ENCODE measurements at regions not wholly inside any gene's neighbourhood (a gene's known extent, or its start where the extent isn't known, plus 50 kb on each side); places are given as distances from the start of the nearest gene placed in this dataset.
A peak's percentile ranks its signal among the peaks of the same experiment; 100 is the strongest.

GRCh38 chr3:59422312-59422711 is 372.5 kb upstream of the CFAP20DC start:
- ATAC-seq (replicated peaks; ENCODE audit: extremely low read depth, poor library complexity, severe bottlenecking) (no peak), DNase-seq (ENCODE audit: low spot score in 2 of 2) (no peak)
- H3K27me3 Mint-ChIP-seq, result no peaks in the 10 kb centered on the region
- peaks cover 38% of the 10 kb centered on the region for H3K4me1 Mint-ChIP-seq
- no peaks in the 10 kb centered on the region for H3K9me3 Mint-ChIP-seq
- H3K27ac Mint-ChIP-seq (ENCODE audit: low read depth), result no peak overlapping the region
- H3K36me3 Mint-ChIP-seq (ENCODE audit: insufficient read depth), result peaks cover 2% of the 10 kb centered on the region
- H3K4me3 Mint-ChIP-seq, result no peak overlapping the region

- H3K27ac Mint-ChIP-seq (ENCODE audit: low read depth), result no peak overlapping the region
- H3K4me1 Mint-ChIP-seq, result peaks cover 4% of the 10 kb centered on the region
- ATAC-seq (replicated peaks; ENCODE audit: extremely low read depth, poor library complexity, severe bottlenecking), result no peak
Measured at GRCh38 chr3:59418836-59419235, 369.0 kb upstream of the CFAP20DC start.

GRCh38 chr3:59412516-59412915 is 362.7 kb upstream of the CFAP20DC start:
- Mint-ChIP-seq H3K36me3 (ENCODE audit: insufficient read depth) (peaks cover 2% of the 10 kb centered on the region), H3K27ac (ENCODE audit: low read depth) (no peak overlapping the region), H3K4me3 (no peak overlapping the region), H3K9me3 (no peaks in the 10 kb centered on the region), H3K27me3 (no peaks in the 10 kb centered on the region), H3K4me1 (no peaks in the 10 kb centered on the region)
- DNase-seq (ENCODE audit: low spot score in 2 of 2) (no peak), ATAC-seq (replicated peaks; ENCODE audit: extremely low read depth, poor library complexity, severe bottlenecking) (no peak)

More at GRCh38 chr3:59418836-59419235, 369.0 kb upstream of the CFAP20DC start:
- DNase-seq (ENCODE audit: low spot score in 2 of 2), result no peak
- Mint-ChIP-seq H3K27me3 (no peaks in the 10 kb centered on the region), H3K9me3 (no peaks in the 10 kb centered on the region), H3K36me3 (ENCODE audit: insufficient read depth) (no peaks in the 10 kb centered on the region), H3K4me3 (no peak overlapping the region)

- H3K4me3 Mint-ChIP-seq, result no peak overlapping the region
- DNase-seq (ENCODE audit: low spot score in 2 of 2) (no peak), ATAC-seq (replicated peaks; ENCODE audit: extremely low read depth, poor library complexity, severe bottlenecking) (no peak)
- H3K27ac Mint-ChIP-seq (ENCODE audit: low read depth), result no peak overlapping the region
- peaks cover 8% of the 10 kb centered on the region for H3K4me1 Mint-ChIP-seq
- no peaks in the 10 kb centered on the region for H3K27me3 Mint-ChIP-seq
- no peaks in the 10 kb centered on the region for H3K9me3 Mint-ChIP-seq
- H3K36me3 Mint-ChIP-seq (ENCODE audit: insufficient read depth), result peaks cover 2% of the 10 kb centered on the region
Measured at GRCh38 chr3:59411694-59412093, 361.9 kb upstream of the CFAP20DC start.

- no peaks in the 10 kb centered on the region for H3K9me3 Mint-ChIP-seq
- DNase-seq (ENCODE audit: low spot score in 2 of 2) (no peak), ATAC-seq (replicated peaks; ENCODE audit: extremely low read depth, poor library complexity, severe bottlenecking) (no peak)
- H3K27me3 Mint-ChIP-seq, result no peaks in the 10 kb centered on the region
- no peak overlapping the region for H3K4me3 Mint-ChIP-seq
- H3K27ac Mint-ChIP-seq (ENCODE audit: low read depth), result no peak overlapping the region
- peaks cover 2% of the 10 kb centered on the region for H3K36me3 Mint-ChIP-seq (ENCODE audit: insufficient read depth)
- H3K4me1 Mint-ChIP-seq, result peaks cover 10% of the 10 kb centered on the region
Measured at GRCh38 chr3:59411186-59411585, 361.4 kb upstream of the CFAP20DC start.

GRCh38 chr3:59408047-59408624 is 358.3 kb upstream of the CFAP20DC start:
- DNase-seq (ENCODE audit: low spot score in 2 of 2), result no peak
- Mint-ChIP-seq H3K36me3 (ENCODE audit: insufficient read depth) (peaks cover 2% of the 10 kb centered on the region), H3K27ac (ENCODE audit: low read depth) (no peak overlapping the region), H3K27me3 (no peaks in the 10 kb centered on the region), H3K9me3 (no peaks in the 10 kb centered on the region), H3K4me1 (peaks cover 10% of the 10 kb centered on the region), H3K4me3 (no peak overlapping the region)
- ATAC-seq (replicated peaks; ENCODE audit: extremely low read depth, poor library complexity, severe bottlenecking), result no peak

GRCh38 chr3:59407425-59407824 is 357.6 kb upstream of the CFAP20DC start:
- ATAC-seq (replicated peaks; ENCODE audit: extremely low read depth, poor library complexity, severe bottlenecking) (no peak), DNase-seq (ENCODE audit: low spot score in 2 of 2) (no peak)
- H3K4me3 Mint-ChIP-seq, result no peak overlapping the region
- no peaks in the 10 kb centered on the region for H3K9me3 Mint-ChIP-seq
- H3K27ac Mint-ChIP-seq (ENCODE audit: low read depth), result peak overlapping the region; percentile 20
- H3K27me3 Mint-ChIP-seq, result no peaks in the 10 kb centered on the region
- H3K36me3 Mint-ChIP-seq (ENCODE audit: insufficient read depth), result peaks cover 2% of the 10 kb centered on the region
- H3K4me1 Mint-ChIP-seq, result peaks cover 10% of the 10 kb centered on the region

- H3K9me3 Mint-ChIP-seq, result no peaks in the 10 kb centered on the region
- no peak for DNase-seq (ENCODE audit: low spot score in 2 of 2)
- H3K4me3 Mint-ChIP-seq, result no peak overlapping the region
- peaks cover 2% of the 10 kb centered on the region for H3K36me3 Mint-ChIP-seq (ENCODE audit: insufficient read depth)
- H3K27me3 Mint-ChIP-seq, result no peaks in the 10 kb centered on the region
- H3K4me1 Mint-ChIP-seq, result peaks cover 10% of the 10 kb centered on the region
- ATAC-seq (replicated peaks; ENCODE audit: extremely low read depth, poor library complexity, severe bottlenecking), result no peak
- peak overlapping the region; percentile 20 for H3K27ac Mint-ChIP-seq (ENCODE audit: low read depth)
Measured at GRCh38 chr3:59406943-59407342, 357.1 kb upstream of the CFAP20DC start.

GRCh38 chr3:59404851-59405250 is 355.0 kb upstream of the CFAP20DC start:
- H3K36me3 Mint-ChIP-seq (ENCODE audit: insufficient read depth), result no peaks in the 10 kb centered on the region
- H3K27me3 Mint-ChIP-seq, result no peaks in the 10 kb centered on the region
- no peaks in the 10 kb centered on the region for H3K9me3 Mint-ChIP-seq
- H3K27ac Mint-ChIP-seq (ENCODE audit: low read depth), result no peak overlapping the region
- H3K4me3 Mint-ChIP-seq, result no peak overlapping the region
- DNase-seq (ENCODE audit: low spot score in 2 of 2) (no peak), ATAC-seq (replicated peaks; ENCODE audit: extremely low read depth, poor library complexity, severe bottlenecking) (no peak)
- peaks cover 10% of the 10 kb centered on the region for H3K4me1 Mint-ChIP-seq

- no peak overlapping the region for H3K4me3 Mint-ChIP-seq
- no peaks in the 10 kb centered on the region for H3K9me3 Mint-ChIP-seq
- H3K36me3 Mint-ChIP-seq (ENCODE audit: insufficient read depth), result no peaks in the 10 kb centered on the region
- DNase-seq (ENCODE audit: low spot score in 2 of 2), result no peak
- no peak for ATAC-seq (replicated peaks; ENCODE audit: extremely low read depth, poor library complexity, severe bottlenecking)
- H3K27ac Mint-ChIP-seq (ENCODE audit: low read depth), result no peak overlapping the region
- peaks cover 10% of the 10 kb centered on the region for H3K4me1 Mint-ChIP-seq
- no peaks in the 10 kb centered on the region for H3K27me3 Mint-ChIP-seq
Measured at GRCh38 chr3:59404064-59404463, 354.2 kb upstream of the CFAP20DC start.

- peaks cover 5% of the 10 kb centered on the region for H3K4me1 Mint-ChIP-seq
- no peaks in the 10 kb centered on the region for H3K9me3 Mint-ChIP-seq
- DNase-seq (ENCODE audit: low spot score in 2 of 2) (no peak), ATAC-seq (replicated peaks; ENCODE audit: extremely low read depth, poor library complexity, severe bottlenecking) (no peak)
- no peaks in the 10 kb centered on the region for H3K36me3 Mint-ChIP-seq (ENCODE audit: insufficient read depth)
- no peaks in the 10 kb centered on the region for H3K27me3 Mint-ChIP-seq
- H3K4me3 Mint-ChIP-seq, result no peak overlapping the region
- H3K27ac Mint-ChIP-seq (ENCODE audit: low read depth), result no peak overlapping the region
Measured at GRCh38 chr3:59401924-59402323, 352.1 kb upstream of the CFAP20DC start.

GRCh38 chr3:59392116-59392515 is 342.3 kb upstream of the CFAP20DC start:
- H3K4me1 Mint-ChIP-seq, result peaks cover 10% of the 10 kb centered on the region
- ATAC-seq (replicated peaks; ENCODE audit: extremely low read depth, poor library complexity, severe bottlenecking), result no peak
- no peak overlapping the region for H3K4me3 Mint-ChIP-seq
- H3K27ac Mint-ChIP-seq (ENCODE audit: low read depth), result no peak overlapping the region
- DNase-seq (ENCODE audit: low spot score in 2 of 2), result no peak
- H3K36me3 Mint-ChIP-seq (ENCODE audit: insufficient read depth), result no peaks in the 10 kb centered on the region
- H3K9me3 Mint-ChIP-seq, result no peaks in the 10 kb centered on the region
- H3K27me3 Mint-ChIP-seq, result no peaks in the 10 kb centered on the region

- H3K9me3 Mint-ChIP-seq, result no peaks in the 10 kb centered on the region
- DNase-seq (ENCODE audit: low spot score in 2 of 2), result no peak
- H3K36me3 Mint-ChIP-seq (ENCODE audit: insufficient read depth), result no peaks in the 10 kb centered on the region
- no peak for ATAC-seq (replicated peaks; ENCODE audit: extremely low read depth, poor library complexity, severe bottlenecking)
- H3K4me1 Mint-ChIP-seq, result peaks cover 16% of the 10 kb centered on the region
- H3K27me3 Mint-ChIP-seq, result no peaks in the 10 kb centered on the region
- no peak overlapping the region for H3K27ac Mint-ChIP-seq (ENCODE audit: low read depth)
- H3K4me3 Mint-ChIP-seq, result no peak overlapping the region
Measured at GRCh38 chr3:59391131-59391530, 341.3 kb upstream of the CFAP20DC start.

Data from central memory CD8-positive, alpha-beta T cell (primary cell).